ENCODE measurements at regions not wholly inside any gene's neighbourhood (a gene's known extent, or its start where the extent isn't known, plus 50 kb on each side); places are given as distances from the start of the nearest gene placed in this dataset.

DNA sequence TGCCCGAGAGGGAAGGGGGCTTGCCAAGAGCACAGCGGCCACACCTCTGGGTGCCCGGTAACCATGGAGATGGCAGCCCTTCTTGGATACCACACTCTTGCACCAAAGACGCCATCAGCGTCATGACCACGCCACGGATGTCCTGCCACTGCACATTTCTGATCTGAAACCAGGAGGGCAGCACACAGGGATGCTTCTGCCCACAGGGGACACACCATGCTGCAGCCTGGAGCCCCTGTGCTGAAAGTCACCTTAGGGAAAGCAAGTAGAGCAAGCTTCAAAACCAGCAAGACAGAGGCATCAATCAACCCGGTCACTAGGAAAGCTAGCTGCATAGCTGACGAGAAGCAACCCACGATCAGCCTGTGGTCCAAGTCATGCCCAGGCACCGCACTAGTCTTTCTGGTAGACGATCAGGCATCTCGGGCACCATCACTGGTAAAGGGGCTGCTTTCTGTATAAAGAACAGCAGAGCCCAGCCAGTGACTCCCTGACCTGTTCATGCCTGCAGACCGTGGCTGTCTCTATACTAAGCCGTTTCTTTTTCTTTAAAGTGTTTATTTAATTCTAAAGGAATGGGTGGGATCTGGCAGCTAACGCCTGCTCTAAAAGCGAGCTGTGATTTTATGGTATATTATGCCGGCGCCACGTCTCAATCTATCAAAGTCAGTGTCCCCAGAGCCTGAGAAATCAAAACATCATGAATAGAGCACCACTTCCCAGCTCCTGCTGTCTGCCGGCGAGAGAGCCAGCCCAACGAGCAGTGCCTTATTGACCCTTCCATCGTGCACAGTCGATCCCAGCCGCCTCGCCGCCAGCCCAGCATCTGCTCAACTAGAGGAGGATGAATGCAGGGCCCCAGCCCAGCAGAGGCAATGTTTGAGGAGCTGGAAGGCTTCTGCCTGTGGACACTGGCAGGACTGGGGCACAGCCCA is 244.7 kb downstream of the RBFOX3 start:
- DNase-seq: no peak

GRCh38 chr17:79365351-79365750 is 245.5 kb downstream of the RBFOX3 start:
- no peak for DNase-seq

DNA sequence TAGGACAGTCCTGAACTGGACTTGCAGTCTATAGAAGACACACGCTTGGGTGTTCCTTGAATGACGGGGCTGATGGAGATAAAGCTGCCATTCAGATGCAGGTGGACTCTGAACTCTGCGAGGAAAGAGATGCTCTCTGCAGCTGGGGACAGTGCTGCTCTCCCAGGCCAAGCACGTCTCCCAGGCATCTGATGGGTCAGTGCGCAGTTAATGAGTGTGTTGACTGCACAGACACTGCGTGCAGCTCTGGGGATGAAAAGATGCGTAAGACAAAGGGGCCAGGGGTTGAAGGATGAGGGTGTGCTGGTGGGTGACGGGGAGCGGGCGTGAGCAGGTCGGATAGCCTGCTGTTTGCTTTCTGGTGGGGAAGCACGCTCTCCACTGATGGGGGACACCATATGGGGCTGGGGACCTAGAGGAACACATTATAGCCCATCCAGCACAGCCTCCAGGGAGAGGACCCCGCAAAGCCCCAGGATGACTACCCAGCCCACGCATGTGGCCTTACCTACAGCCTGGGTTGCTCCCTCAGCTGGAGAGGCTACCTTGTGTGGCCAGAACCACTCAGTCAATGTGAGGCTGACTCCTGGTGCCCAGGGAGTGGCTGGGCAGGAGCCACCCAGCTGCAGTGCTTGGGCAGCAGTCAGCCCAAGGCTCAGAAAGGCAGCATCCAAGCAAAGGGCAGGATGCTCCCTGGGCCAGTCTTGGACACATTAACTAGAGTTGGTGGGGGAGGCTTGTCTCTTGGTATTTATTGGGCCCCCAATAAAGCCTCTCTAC is 246.3 kb downstream of the RBFOX3 start:
- DNase-seq: no peak

GRCh38 chr17:79363552-79364275 is 247.1 kb downstream of the RBFOX3 start:
- DNase-seq: no peak

GRCh38 chr17:79362772-79363305 is 248.0 kb downstream of the RBFOX3 start:
- DNase-seq: no peak

DNA sequence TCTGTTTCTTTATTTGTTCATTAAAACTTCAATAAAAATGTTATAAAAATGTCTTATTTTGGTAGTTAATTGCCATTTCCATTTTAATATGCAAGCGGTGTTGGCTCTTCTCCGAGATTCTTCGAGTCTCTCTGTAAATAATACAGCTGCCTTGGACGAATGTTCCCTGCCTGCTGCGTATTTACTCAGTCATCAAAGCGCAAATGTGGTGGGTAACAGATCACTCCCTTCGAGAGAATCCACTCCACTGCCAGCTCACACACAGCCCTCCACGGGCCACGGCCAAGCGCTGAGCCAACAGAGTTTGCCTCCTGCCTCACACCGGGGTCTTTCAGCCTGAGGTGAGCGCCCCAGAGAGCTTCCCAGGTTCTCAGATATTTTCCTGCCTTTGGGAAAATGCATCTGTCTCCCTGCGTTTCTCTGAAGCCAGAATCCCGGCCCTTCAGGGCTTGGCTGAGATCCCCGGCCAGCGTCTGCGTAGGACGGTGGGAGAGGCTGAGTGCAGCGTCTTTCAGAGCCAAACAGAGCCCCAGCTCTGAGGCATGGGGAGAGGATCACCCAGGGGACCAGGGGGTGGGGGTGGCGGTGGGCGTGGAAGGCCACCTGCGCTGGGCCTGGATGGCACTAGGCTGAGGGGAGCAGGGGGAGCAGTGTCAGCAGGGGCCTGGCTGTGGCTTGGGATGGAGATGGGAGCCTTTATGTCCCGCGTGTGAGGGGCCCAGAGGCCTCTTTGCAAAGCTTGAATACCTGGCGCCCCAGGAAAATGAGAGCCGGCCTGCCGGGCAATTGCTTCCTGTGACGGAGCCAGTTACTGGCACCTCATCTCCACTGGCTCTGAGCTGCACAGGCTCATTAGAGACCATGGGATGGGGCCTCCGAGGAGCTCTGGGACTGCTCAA is 248.7 kb downstream of the RBFOX3 start:
- no peak for DNase-seq

GRCh38 chr17:79361221-79361734 is 249.6 kb downstream of the RBFOX3 start:
- no peak for DNase-seq

GRCh38 chr17:79360196-79360595 is 250.7 kb downstream of the RBFOX3 start:
- no peak for DNase-seq

GRCh38 chr17:79356839-79357447 is 253.9 kb downstream of the RBFOX3 start:
- DNase-seq: no peak

- no peak for DNase-seq
These were observed 255.7 kb downstream of the RBFOX3 start for GRCh38 chr17:79355165-79355564.

DNA sequence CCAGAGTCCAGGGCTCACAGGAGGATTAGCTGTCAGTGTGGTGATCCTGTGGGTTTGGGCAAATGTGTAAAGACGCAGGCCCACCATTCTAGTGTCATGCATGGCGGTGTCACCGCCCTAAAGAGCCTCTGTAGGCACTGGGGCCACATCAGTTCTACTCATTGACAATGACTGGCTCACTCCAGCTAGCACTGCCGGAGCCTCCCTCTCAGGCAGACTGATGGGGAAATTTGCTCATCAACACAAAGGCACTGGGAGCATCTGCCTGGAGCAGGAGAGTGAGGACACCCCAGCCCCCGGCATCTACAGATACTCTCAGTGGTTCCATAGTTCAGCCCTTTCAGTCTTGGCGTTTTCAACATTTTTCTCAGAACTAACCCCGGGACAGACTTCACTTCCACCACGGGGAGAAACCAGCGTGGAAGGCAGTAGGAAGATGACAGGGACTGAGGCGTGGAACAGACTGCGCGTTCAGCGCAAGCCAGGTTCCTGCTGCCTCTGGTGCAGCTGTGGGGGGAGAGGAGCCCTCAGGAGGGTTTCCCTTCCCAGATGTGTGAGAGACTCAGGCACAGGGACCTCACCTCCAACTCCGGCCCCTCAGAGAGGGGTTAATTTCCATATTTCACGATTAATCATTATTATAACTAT is 256.6 kb downstream of the RBFOX3 start:
- no peak for DNase-seq

DNA sequence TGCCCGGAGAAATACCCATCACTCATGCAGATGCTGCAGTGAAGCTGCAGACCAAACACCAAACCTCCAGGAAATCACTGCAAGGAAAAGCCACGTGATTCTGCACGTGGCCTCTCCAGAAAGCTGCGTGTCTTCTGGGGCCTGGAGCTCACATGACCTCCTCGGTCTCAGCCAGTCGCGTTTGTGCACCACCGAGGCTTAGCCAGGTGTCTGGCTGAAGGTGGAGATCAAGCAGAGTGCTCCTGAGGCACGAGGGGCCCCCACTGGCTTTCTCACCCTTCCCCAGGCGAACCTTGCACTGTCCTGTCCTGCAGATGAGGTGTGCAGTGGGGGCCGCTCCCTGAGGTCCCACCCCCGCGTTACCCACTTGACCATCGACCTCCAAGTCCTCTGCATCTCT is 257.3 kb downstream of the RBFOX3 start:
- no peak for DNase-seq

GRCh38 chr17:79353016-79353415 is 257.8 kb downstream of the RBFOX3 start:
- no peak for DNase-seq

DNA sequence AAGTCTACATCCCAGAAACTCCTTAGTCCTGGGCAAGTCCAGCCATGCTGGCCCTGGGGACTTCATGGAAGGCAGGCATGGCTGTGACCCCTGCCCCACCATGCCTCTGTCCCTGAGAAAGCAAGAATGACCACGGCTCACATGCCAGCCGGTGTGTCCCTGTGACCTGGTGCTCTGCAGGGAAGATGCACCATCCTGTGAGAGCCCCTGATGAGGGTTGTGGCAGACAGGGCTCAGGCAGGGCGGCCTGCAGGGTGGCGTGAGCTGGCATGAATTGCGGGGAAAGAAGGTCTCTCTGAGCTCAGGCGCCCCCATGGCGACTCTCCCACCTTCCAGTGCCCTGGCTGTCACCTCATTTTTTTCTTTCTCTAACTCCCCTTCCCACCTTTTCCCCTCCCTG is 260.3 kb downstream of the RBFOX3 start:
- DNase-seq: no peak

- no peak for DNase-seq
These were observed 261.1 kb downstream of the RBFOX3 start for GRCh38 chr17:79349506-79350400.

- no peak for DNase-seq
These were observed 267.8 kb downstream of the ENGASE start for GRCh38 chr17:79342376-79342775.

- DNase-seq: no peak
These were observed 267.2 kb downstream of the ENGASE start for GRCh38 chr17:79341816-79342215.

DNA sequence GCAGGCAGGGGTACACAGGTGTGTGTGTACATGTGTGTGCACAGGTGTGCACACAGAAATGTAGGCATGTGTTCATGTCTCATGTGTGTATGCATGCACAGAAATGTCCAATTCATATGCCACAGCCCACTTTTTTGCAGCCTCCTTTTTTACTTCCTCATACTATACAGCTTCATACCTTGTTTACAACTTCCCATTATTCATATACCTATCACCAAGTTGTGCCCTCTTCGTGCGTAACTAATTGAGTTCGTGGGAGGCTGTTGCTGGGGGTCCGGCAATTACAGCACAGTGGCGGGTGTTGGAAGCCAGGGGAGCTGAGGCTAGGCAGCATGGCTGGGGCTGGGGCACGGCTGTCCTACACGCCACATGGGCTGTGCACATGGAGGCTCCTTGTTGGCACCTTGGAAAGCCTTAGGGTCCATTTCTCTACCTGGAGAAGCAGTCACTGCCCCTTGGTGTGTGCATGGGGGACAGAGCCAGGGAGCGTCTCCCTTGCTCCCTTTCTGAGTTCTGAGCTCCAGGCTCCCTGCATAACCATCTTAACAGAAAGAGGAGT is 266.7 kb downstream of the ENGASE start:
- DNase-seq: no peak
